Stimulated activated CD8-positive, alpha-beta memory T cell treated with anti-CD3 and anti-CD28 coated beads, Interleukin-7, amount 100 ng/mL, for 4 hours (primary cell): ENCODE measurements at regions not wholly inside any gene's neighbourhood (a gene's known extent, or its start where the extent isn't known, plus 50 kb on each side); places are given as distances from the start of the nearest gene placed in this dataset.
A peak's percentile ranks its signal among the peaks of the same experiment; 100 is the strongest.

Experiments
- DNase-seq, 2 donors: peaks; one replicate each; pipeline ENCODE4 v3.0.0-alpha.2; 2020; ENCODE audit warnings: low read depth in 2 of 2

DNA sequence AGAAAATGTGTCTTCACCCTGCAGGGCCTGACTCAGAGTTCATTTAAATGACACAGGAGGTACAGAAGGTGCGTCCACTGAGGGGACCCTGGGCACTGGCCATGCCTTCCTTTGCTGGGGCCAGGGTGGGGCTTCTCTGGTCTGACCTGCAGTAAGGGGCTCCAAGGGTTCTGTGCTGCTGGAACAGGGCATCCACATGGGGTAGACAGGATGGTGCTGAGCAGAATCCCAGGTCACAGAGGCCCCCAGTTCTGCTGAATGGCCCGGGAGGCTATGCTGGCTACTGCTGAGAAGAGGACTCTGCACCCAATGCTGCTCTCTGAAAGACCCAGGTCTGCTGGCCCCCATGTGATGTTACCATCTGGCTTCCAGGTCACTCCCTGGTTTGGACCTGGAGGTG, 150.4 kb upstream of the GGTLC1 start:
- no peak for DNase-seq

DNA sequence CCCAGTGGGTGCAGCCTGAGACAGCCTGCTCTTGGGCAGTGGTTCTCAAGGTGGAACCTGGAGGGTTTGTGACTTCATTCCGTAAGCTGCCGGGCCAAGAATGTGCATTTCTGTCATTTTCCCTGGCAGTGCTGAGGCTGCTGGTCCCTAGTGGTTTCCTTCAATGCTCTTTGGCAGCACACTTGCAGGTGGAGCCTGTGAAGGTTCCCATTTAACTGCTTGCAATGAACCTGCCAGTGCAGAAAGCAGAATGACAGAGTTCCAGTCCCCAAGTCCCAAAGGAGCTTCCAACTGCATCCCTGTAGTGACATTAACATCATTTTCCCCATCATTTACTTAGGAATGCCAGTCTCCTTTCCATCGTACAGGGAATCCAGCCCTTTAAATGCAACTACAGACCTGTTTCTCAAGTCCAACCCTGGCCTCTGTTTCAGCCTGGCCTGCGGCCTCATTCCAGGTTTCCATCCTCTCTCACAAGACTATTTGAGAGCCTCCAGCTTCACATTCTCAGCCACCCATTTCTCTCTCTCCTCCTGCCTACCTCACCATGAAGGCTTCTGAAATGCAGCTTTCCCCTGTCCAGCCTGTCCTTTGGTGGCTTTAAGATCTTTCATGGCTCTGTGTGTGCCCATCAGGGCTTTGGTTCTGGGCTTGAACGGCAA, 149.7 kb upstream of the GGTLC1 start:
- DNase-seq, result no peak

- no peak for DNase-seq
Measured at GRCh38 chr20:24136659-24137246, 148.2 kb upstream of the GGTLC1 start.

DNA sequence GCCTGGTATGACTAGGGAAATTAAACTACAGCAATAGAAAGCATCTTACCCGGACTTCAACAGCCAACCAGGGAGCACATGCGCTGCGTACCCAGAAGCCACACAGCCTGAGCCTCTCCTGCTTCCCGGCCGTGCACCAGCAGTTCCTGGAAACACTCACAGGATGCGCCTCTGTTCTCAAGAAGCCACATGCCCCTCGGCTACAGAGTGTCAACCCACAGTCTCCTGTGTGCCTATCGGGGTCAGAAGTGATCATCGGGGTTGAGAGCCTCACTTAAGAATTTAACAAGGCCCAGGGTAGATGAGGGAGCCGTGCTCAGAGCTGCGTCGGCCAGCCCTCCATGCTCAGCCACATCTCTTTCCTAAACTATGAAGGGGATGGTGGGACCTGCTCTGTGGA, 147.2 kb upstream of the GGTLC1 start:
- DNase-seq, result no peak

DNA sequence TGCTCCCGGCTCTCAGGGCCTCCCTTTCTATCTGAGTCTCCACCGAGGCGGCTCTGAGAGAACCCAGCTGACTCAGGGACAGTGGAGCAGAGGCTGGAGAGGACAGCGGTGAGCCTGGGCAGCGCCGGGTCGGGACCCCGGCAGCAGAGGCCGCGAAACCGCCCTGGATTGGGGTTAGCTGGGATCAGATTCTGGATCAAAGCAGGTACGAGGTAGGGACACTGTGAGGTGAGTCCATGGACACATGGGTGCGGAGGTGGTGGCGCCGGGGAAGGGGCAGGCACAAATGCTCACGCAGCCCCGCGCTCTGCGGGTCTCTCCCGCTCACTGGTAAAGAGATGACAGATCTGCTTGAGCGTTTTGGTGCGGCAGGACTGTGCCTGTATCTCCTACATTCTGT, 146.4 kb upstream of the GGTLC1 start:
- no peak for DNase-seq

DNA sequence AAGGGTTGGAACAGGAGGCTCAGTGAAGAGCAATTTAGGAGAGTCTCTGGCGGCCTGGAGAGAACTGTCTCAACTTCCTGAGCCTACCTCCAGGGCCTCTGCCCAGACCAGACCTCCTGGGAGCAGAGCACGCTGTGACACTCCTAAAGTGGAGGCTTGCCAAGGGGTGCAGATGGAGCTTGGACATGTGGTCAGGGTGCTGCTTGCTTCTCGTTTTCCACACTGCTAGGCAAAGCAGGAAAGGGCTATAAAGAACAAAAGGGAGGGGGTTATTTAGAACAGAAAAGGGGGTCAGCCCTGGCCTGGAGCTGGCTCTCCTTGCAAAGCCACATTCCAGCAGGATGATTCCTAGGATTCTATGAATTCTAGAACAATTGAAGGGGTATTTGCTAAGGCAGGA, 145.7 kb upstream of the GGTLC1 start:
- DNase-seq, result no peak

GRCh38 chr20:24132246-24132645, 143.7 kb upstream of the GGTLC1 start:
- no peak for DNase-seq

- no peak for DNase-seq
Measured at GRCh38 chr20:24131684-24132083, 143.1 kb upstream of the GGTLC1 start.

DNA sequence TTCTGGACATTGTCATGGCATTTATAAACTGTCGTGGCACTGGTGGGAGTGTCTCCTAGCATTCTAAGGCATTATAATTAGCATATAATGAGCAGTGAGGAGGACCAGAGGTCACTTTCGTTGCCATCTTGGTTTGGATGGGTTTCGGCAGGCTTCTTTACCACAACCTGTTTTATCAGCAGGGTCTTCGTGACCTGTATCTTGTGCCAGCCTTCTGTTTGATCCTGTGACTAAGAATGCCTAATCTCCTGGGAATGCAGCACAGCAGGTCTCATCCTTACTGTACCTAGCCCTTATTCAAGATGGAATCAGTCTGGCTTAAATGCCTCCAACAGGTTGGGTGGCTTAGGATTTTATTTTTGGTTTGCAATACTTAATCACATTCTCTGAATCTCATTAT, 142.7 kb upstream of the GGTLC1 start:
- no peak for DNase-seq

- DNase-seq, result no peak
Measured at GRCh38 chr20:24129641-24130040, 141.1 kb upstream of the GGTLC1 start.

DNA sequence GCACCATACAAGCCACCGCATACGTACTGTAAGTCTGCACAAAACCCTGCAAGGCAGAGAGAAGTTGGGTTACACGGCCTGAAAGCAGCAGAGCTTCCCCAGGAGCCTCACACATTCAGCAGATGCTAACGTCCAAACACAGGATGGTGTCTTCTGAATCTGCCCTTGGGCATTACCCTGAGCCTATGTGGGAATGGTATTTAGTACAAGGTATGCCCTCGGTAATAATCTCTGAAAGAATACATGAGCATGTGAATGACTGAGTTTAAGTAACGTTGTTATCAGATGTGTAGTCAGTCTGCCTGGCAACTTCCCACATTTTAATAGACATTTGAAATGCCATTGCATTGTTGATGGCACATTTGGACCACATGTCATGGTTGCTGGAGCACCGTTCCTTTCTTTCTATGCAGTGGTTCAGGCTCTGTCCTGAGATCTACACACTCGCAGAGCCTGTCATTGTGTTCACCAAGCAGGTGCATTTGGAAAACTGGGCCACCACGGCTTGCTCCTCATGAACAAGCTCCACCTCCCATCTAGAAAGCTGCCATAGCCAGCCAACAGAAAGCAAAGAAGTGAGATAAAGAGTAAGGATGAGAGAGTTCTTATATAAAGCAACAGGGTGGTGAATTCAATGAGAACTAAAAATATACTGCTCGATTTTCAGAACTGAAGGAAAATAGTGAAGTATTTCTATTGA, 136.5 kb upstream of the GGTLC1 start:
- DNase-seq, result no peak

GRCh38 chr20:24124003-24124402, 135.4 kb upstream of the GGTLC1 start:
- no peak for DNase-seq

GRCh38 chr20:24118441-24119175, 130.0 kb upstream of the GGTLC1 start:
- DNase-seq, result no peak

- DNase-seq, result no peak
Measured at GRCh38 chr20:24118034-24118433, 129.5 kb upstream of the GGTLC1 start.

GRCh38 chr20:24117383-24117782, 128.8 kb upstream of the GGTLC1 start:
- DNase-seq, result no peak

DNA sequence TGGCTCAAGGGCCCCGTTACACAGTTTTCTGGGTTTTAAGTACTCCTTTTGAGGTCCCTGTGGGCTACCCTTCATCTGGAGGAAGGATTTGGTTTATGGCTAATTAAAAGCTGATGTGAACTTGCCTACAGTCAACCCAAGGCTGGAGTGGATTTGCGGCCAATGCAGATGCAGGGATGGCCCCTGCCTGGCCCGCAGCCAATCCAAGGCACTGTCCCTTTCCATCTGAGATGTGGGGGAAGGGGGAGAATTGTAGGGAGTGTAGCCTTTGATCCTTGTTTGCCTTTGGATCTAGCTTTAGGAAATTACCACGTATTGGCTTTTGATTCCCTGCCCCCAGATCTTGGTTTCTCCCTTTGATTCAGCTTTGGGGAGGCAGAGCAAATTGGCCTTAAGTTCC, 128.0 kb upstream of the GGTLC1 start:
- no peak for DNase-seq

GRCh38 chr20:24112360-24112759, 123.8 kb upstream of the GGTLC1 start:
- no peak for DNase-seq

DNA sequence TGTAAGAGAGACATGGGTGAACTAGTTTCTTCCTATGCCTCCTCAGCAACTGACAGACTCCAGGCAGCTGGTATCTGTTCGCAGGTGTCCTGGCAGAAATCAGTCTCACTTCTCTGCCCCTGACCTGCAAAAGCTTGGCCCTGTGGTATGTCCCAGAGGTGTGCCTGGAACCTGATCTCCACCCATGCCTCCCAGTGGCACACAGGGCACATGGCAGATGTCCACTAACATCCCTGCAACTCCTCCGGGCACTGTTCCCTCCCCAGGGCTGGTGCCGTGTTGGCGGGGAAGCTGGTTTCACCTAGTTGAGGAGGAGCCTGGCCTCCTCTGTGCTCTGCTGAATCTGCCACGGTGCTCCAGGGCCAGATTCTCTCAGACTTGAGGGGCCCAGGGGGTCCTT, 123.3 kb upstream of the GGTLC1 start:
- no peak for DNase-seq

DNA sequence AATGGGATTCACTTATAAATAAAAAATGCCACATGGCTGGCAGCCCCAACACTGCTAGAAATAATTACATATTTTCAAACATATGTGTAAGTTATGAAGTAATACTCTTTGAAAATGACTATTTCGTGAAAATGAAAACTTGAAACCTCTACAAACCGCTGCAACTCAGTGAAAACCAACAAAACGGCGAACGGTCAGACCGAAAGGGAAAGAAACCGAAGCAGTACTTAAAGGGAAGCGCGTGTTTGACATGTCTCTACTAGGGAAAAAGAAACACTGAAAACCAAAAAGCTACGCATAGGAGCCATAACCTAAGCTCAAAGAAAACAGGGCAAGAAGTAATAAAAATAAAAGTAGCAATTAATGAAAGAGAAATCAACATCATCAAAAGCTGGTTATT, 121.0 kb upstream of the GGTLC1 start:
- DNase-seq, result no peak

DNA sequence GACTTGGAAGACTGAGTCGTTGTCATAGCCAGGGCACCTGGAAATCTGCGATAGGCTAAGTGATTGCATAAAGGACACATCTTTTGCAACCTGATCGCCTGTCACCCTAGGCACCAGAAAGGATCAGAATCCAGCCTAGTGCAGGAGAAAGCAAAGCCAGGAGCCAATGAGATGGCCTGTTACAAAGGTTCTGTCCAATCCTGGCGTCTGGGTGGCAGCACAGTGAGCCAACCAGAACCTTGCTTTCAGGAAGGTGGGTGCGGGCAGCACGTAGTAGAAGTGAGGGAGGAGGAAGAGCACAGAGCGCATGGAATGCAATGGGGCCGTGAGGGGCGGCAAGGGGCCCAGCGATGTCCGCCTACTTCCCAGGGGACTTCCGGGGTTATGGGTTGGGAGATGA, 120.4 kb upstream of the GGTLC1 start:
- peak in 1 of 2 donors; percentile 26 for DNase-seq

GRCh38 chr20:24108581-24108980, 120.0 kb upstream of the GGTLC1 start:
- no peak for DNase-seq

GRCh38 chr20:24106801-24107445, 118.3 kb upstream of the GGTLC1 start:
- DNase-seq, result no peak
